SHP77 treated with DMSO at 0.1 percent for 48 hours (cell line): ENCODE measurements at regions not wholly inside any gene's neighbourhood (a gene's known extent, or its start where the extent isn't known, plus 50 kb on each side); places are given as distances from the start of the nearest gene placed in this dataset.

ENCODE experiments used
- DNase-seq: peaks from one replicate; lab custom pipeline; 2025; lab: John Stamatoyannopoulos, UW

- DNase-seq = no peak
Measured at GRCh38 chr15:95327183-95327525, 1003.3 kb upstream of the NR2F2 start.

- DNase-seq = no peak
Measured at GRCh38 chr15:95327661-95328060, 1002.8 kb upstream of the NR2F2 start.

- DNase-seq = no peak
Measured at GRCh38 chr15:95328559-95328958, 1001.9 kb upstream of the NR2F2 start.

- no peak for DNase-seq
Measured at GRCh38 chr15:95329362-95329761, 1001.1 kb upstream of the NR2F2 start.

- DNase-seq = no peak
Measured at GRCh38 chr15:95341686-95342085, 988.8 kb upstream of the NR2F2 start.

GRCh38 chr15:95345867-95346266 is 984.6 kb upstream of the NR2F2 start:
- DNase-seq = no peak

GRCh38 chr15:95346721-95347475 is 983.6 kb upstream of the NR2F2 start:
- no peak for DNase-seq

- DNase-seq = no peak
Measured at GRCh38 chr15:95347837-95348236, 982.7 kb upstream of the NR2F2 start.

- DNase-seq = no peak
Measured at GRCh38 chr15:95350908-95351307, 979.6 kb upstream of the NR2F2 start.

GRCh38 chr15:95352631-95353187 is 977.8 kb upstream of the NR2F2 start:
- DNase-seq = no peak

GRCh38 chr15:95353512-95353911 is 977.0 kb upstream of the NR2F2 start:
- DNase-seq = no peak

- DNase-seq = no peak
Measured at GRCh38 chr15:95359966-95360365, 970.5 kb upstream of the NR2F2 start.

- no peak for DNase-seq
Measured at GRCh38 chr15:95362306-95362705, 968.2 kb upstream of the NR2F2 start.

GRCh38 chr15:95363646-95364045 is 966.9 kb upstream of the NR2F2 start:
- no peak for DNase-seq

- DNase-seq = no peak
Measured at GRCh38 chr15:95365511-95366107, 964.9 kb upstream of the NR2F2 start.

GRCh38 chr15:95368191-95368590 is 962.3 kb upstream of the NR2F2 start:
- no peak for DNase-seq

GRCh38 chr15:95368755-95369601 is 961.5 kb upstream of the NR2F2 start:
- DNase-seq = no peak

GRCh38 chr15:95370291-95370690 is 960.2 kb upstream of the NR2F2 start:
- DNase-seq = no peak

GRCh38 chr15:95371664-95372063 is 958.8 kb upstream of the NR2F2 start:
- DNase-seq = no peak

GRCh38 chr15:95375281-95375680 is 955.2 kb upstream of the NR2F2 start:
- no peak for DNase-seq

GRCh38 chr15:95377258-95377852 is 953.1 kb upstream of the NR2F2 start:
- DNase-seq = no peak
